GM12892 (cell line): ENCODE measurements at regions not wholly inside any gene's neighbourhood (a gene's known extent, or its start where the extent isn't known, plus 50 kb on each side); places are given as distances from the start of the nearest gene placed in this dataset.
"Not testable (repeated sequence)": the region's sequence is repeated elsewhere in the genome, so short reads cannot be mapped to it uniquely, and the experiment has no call there.

ENCODE experiments used
- DNase-seq: peaks from one replicate; pipeline ENCODE4 v3.0.0; 2011; ENCODE audit not compliant: insufficient read length
- FAIRE-seq: peaks from 2 replicates; lab custom pipeline; 2011; peaks lifted over from hg19 to GRCh38; lab: Jason Lieb, UNC
- POLR2A ChIP-seq: IDR thresholded peaks from 2 replicates; pipeline ENCODE4 v1.6.1; 2011; ENCODE audit warnings: low read depth, low read length, control low read depth
- POLR2AphosphoS5 ChIP-seq: IDR thresholded peaks from 2 replicates; pipeline ENCODE4 v1.6.1; 2011; ENCODE audit warnings: low read depth, low read length, control low read depth
- TAF1 ChIP-seq: IDR thresholded peaks from 2 replicates; pipeline ENCODE4 v1.6.1; 2011; ENCODE audit warnings: low read depth, mild to moderate bottlenecking, control low read depth, low read length, borderline replicate concordance

GRCh38 chr10:109762555-109762954 is 160.8 kb downstream of the XPNPEP1 start:
- TF ChIP-seq POLR2AphosphoS5: no peak
- TF ChIP-seq TAF1: no peak
- TF ChIP-seq POLR2A: no peak
- DNase-seq (no peak), FAIRE-seq (no peak)

- not testable (repeated sequence) for FAIRE-seq, DNase-seq
These were observed 165.6 kb downstream of the XPNPEP1 start for GRCh38 chr10:109757670-109758069.

DNA sequence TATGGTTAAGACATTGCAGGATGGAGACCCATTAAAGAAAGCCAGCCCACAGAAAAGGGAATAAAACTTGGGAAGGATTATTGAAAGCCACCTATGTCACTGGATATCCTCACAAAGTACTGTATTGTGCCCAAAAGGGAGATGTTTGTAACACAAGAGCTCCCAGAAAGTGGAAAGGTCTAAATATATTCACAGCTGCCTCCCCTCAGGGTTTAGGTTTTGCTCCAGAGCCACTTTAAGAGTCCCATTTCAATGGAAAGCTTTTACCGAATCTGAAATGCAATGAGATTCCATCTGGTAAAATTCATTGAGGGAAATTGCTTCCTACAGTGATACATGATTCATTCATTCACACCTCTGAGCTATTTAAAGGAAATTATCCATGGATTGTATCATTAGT is 176.4 kb downstream of the XPNPEP1 start:
- FAIRE-seq: no peak
- TF ChIP-seq TAF1 (no peak), POLR2AphosphoS5 (no peak), POLR2A (no peak)

GRCh38 chr10:109744020-109744419 is 179.3 kb downstream of the XPNPEP1 start:
- TF ChIP-seq TAF1: no peak
- TF ChIP-seq POLR2A: no peak
- no peak for TF ChIP-seq POLR2AphosphoS5
- DNase-seq (no peak), FAIRE-seq (no peak)

More for the DNA sequence above, 176.4 kb downstream of the XPNPEP1 start:
- no peak for DNase-seq

- DNase-seq (no peak), FAIRE-seq (no peak)
- no peak for TF ChIP-seq POLR2AphosphoS5
These were observed 179.7 kb downstream of the XPNPEP1 start for GRCh38 chr10:109743574-109743973.

GRCh38 chr10:109743146-109743545 is 180.2 kb downstream of the XPNPEP1 start:
- no peak for FAIRE-seq
- no peak for DNase-seq
- no peak for TF ChIP-seq POLR2AphosphoS5
- TF ChIP-seq TAF1: no peak
- TF ChIP-seq POLR2A: no peak

DNA sequence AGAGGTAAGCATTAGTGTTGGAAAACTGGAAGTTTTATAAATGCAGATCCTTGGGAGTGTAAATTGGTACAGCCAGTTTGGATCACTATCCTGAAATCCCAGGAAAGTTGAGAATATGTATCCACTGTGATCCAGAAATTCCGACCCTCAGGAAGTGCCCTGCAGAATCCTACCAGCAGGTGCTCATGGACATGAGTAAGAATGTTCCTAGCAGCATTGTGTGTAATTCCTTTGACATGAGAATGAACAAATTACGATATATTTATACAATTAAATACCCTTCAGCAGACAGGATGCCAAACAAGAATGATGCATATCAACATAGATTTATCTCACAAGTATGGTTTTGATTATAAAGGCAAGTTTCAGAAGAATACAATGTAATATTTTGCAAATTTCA is 181.6 kb downstream of the XPNPEP1 start:
- no peak for FAIRE-seq
- no peak for DNase-seq
- TF ChIP-seq POLR2A (no peak), TAF1 (no peak), POLR2AphosphoS5 (no peak)

GRCh38 chr10:109740436-109740835 is 182.9 kb downstream of the XPNPEP1 start:
- DNase-seq: no peak
- no peak for FAIRE-seq
- TF ChIP-seq TAF1 (no peak), POLR2A (no peak), POLR2AphosphoS5 (no peak)

GRCh38 chr10:109737626-109738025 is 185.7 kb downstream of the XPNPEP1 start:
- DNase-seq (no peak), FAIRE-seq (no peak)
- TF ChIP-seq POLR2A (no peak), TAF1 (no peak), POLR2AphosphoS5 (no peak)

DNA sequence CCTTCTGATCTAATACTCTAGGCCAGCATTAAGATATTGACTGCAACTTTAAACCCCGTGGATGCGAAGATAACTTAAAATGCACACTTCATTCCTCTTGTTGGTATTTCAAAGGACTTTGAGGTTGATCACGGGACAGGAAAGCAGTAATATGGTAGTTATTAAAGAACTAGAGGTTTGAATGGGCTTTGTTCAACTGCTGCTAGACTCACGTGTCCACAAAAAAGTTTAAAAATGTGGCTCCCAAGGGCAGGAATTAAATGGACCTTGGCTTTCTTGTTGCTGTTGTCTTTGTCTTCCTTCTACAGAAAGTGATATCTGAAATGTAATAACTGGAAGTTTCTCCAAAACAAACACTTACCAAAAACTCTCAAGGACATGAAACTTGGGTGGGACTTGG is 186.3 kb downstream of the XPNPEP1 start:
- FAIRE-seq (no peak), DNase-seq (no peak)
- no peak for TF ChIP-seq POLR2A
- no peak for TF ChIP-seq POLR2AphosphoS5
- no peak for TF ChIP-seq TAF1

GRCh38 chr10:109735776-109736175 is 187.5 kb downstream of the XPNPEP1 start:
- FAIRE-seq (no peak), DNase-seq (no peak)
- no peak for TF ChIP-seq POLR2A
- TF ChIP-seq TAF1: no peak
- TF ChIP-seq POLR2AphosphoS5: no peak

DNA sequence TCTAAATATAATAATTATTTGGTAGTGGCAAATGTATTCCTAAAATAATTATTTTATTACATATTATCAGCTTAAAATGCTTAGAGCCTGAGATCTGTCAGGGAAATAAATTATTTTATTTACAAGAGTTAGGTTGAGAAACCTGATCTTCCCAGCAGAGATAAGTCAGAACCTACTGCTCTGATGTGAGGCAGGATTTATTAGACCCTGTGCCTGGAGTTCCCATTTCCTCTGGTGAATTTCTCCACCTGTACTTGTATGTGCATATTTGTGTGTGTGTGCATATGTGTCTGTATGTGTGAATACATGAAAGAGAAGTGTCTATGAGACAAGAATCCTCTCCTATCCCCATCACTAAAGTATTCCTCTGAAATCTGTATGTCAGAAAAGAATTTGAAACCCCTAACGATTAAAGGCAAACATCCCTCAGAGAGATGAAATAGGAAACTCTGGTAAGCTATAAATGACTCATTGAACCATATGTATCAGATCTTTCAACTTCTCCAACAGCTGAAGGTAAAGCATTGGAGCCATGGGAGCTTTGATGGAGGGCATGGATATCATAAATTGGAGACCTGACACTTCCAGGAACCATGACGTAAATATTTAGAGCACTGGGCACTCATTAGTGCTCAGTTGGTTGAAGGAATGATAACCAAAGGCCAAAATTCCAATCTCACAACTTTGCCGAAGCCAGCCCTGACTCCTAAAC is 190.9 kb downstream of the XPNPEP1 start:
- DNase-seq (no peak), FAIRE-seq (no peak)
- TF ChIP-seq TAF1 (no peak), POLR2A (no peak), POLR2AphosphoS5 (no peak)

GRCh38 chr10:109729895-109730294 is 193.4 kb downstream of the XPNPEP1 start:
- DNase-seq, FAIRE-seq: not testable (repeated sequence)
